GM19467 (cell line): ENCODE measurements at regions not wholly inside any gene's neighbourhood (a gene's known extent, or its start where the extent isn't known, plus 50 kb on each side); places are given as distances from the start of the nearest gene placed in this dataset.
"Not testable (repeated sequence)": the region's sequence is repeated elsewhere in the genome, so short reads cannot be mapped to it uniquely, and the experiment has no call there.

ENCODE experiments used
- ATAC-seq: cut with Tn5 transposase; IDR thresholded peaks from one replicate; pipeline ENCODE4 v1.9.1; 2021; ENCODE audit warnings: mild to moderate bottlenecking, moderate library complexity; ENCODE audit not compliant: unreplicated experiment

DNA sequence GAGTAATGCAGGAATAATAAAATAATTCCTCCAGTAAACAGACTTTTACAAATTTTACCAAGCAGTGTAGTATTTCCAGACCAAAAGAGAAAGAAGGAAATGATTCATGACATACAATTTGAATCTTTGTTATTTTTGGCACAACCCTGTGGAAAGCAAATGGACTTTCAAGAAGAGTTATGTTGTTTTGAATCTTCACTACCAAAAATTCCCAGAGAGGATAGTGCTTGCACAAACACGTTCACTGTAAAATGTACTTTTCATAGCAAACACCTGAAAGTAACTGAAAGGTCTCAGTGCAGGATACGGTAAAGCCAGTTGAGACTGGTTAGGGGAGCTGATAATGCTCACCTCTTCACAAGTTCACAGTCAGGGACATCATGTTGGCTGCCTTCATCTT, 107.1 kb downstream of the USP22 start:
- no peak for ATAC-seq

GRCh38 chr17:20938244-20938643, 104.6 kb downstream of the USP22 start:
- no peak for ATAC-seq

GRCh38 chr17:20938988-20939615, 103.7 kb downstream of the USP22 start:
- no peak for ATAC-seq

- no peak for ATAC-seq
Measured at GRCh38 chr17:20941872-20942271, 100.9 kb downstream of the USP22 start.

- ATAC-seq = no peak
Measured at GRCh38 chr17:20944014-20944865, 98.6 kb downstream of the USP22 start.

DNA sequence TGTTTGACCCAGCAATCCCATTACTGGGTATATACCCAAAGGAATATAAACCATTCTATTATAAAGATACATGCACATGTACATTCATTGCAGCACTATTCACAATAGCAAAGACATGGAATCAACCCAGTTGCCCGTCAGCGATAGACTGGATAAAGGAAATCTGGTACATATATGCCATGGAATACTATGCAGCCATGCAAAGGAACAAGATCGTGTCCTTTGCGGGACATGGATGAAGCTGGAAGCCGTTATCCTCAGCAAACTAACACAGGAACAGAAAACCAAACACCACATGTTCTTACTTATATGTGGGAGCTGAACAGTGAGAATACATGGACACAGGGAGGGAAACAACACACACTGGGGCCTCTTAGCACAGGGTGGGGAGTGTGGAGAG, 95.1 kb downstream of the USP22 start:
- not testable (repeated sequence) for ATAC-seq

- no peak for ATAC-seq
Measured at GRCh38 chr17:20948984-20949777, 93.6 kb downstream of the USP22 start.
